SK-N-SH (cell line): ENCODE measurements at regions not wholly inside any gene's neighbourhood (a gene's known extent, or its start where the extent isn't known, plus 50 kb on each side); places are given as distances from the start of the nearest gene placed in this dataset.

Experiments used
- CTCF ChIA-PET: fragments of 300-600, 350-600 bp; formaldehyde crosslinking; extraction: SDS; loops from one replicate; lab custom pipeline; 2021; lab: Yijun Ruan, JAX
- POLR2A ChIA-PET: fragments of 350-600 bp; sonication (Branson Sonifier 250); formaldehyde crosslinking; extraction: SDS; loops from one replicate; lab custom pipeline; 2020; ENCODE audit warnings: antibody characterized with exemption, inconsistent platforms; lab: Yijun Ruan, JAX
- DNase-seq: peaks from one replicate; pipeline ENCODE4 v3.0.0; 2012
- H2AFZ ChIP-seq: fragments of 200-600 bp; sonication (generic); 2 replicates; pipeline ENCODE4 v1.8.1; 2016; ENCODE audit warnings: antibody characterized with exemption, mild to moderate bottlenecking, low read depth
- H3F3A ChIP-seq: fragments of 200-600 bp; sonication (generic); replicated peaks from 2 replicates; pipeline ENCODE3; 2016; ENCODE audit warnings: antibody characterized with exemption, mild to moderate bottlenecking; ENCODE audit not compliant: insufficient read depth
- H3K27ac ChIP-seq, 2 experiments: fragments of 200-500 bp in 1 of 2; fragments of 200-600 bp in 1 of 2; sonication (Bioruptor generic) in 1 of 2; sonication (generic), shearing (Covaris generic) in 1 of 2; 2 replicates each; pipeline versions ENCODE4 v1.5.1 to v1.6.1; 2014 to 2016; ENCODE audit warnings: low read depth in 2 of 2, inconsistent platforms in 1 of 2, low read length in 1 of 2, mild to moderate bottlenecking in 1 of 2, mixed read lengths in 1 of 2
- H3K27me3 ChIP-seq: fragments of 200-600 bp; sonication (generic), shearing (Covaris generic); 2 replicates; pipeline ENCODE4 v1.6.1; 2016; ENCODE audit warnings: mixed run types; ENCODE audit not compliant: insufficient read depth
- H3K36me3 ChIP-seq, 2 experiments: fragments of 200-500 bp in 1 of 2; fragments of 200-600 bp in 1 of 2; sonication (Bioruptor generic) in 1 of 2; sonication (generic) in 1 of 2; replicated peaks in 1 of 2; 2 replicates each; pipeline versions ENCODE3 to v1.5.1; 2014 to 2016; ENCODE audit warnings: low read length in 1 of 2, mild to moderate bottlenecking in 1 of 2; ENCODE audit not compliant: insufficient read depth in 2 of 2, control insufficient read depth in 1 of 2
- H3K4me1 ChIP-seq, 2 experiments: fragments of 200-500 bp in 1 of 2; fragments of 200-600 bp in 1 of 2; sonication (Bioruptor generic) in 1 of 2; sonication (generic), shearing (Covaris generic) in 1 of 2; 2 replicates each; pipeline versions ENCODE4 v1.5.1 to v1.6.1; 2014 to 2016; ENCODE audit warnings: low read depth in 1 of 2, low read length in 1 of 2, mixed run types in 1 of 2; ENCODE audit not compliant: insufficient read depth in 2 of 2, control insufficient read depth in 1 of 2
- H3K4me2 ChIP-seq: fragments of 200-600 bp; sonication (generic), shearing (Covaris generic); 2 replicates; pipeline ENCODE4 v1.6.1; 2017; ENCODE audit warnings: mixed run types
- H3K4me3 ChIP-seq, 2 experiments: fragments of 200-500 bp in 1 of 2; fragments of 200-600 bp in 1 of 2; sonication (Bioruptor generic) in 1 of 2; sonication (generic), shearing (Covaris generic) in 1 of 2; 2 replicates each; pipeline versions ENCODE4 v1.5.1 to v1.8.1; 2014 to 2016; ENCODE audit warnings: low read depth in 2 of 2, inconsistent platforms in 1 of 2, low read length in 1 of 2, mild to moderate bottlenecking in 1 of 2, mixed read lengths in 1 of 2, moderate library complexity in 1 of 2
- H3K79me2 ChIP-seq: fragments of 200-600 bp; sonication (generic); 2 replicates; pipeline ENCODE4 v1.8.1; 2017; ENCODE audit warnings: mild to moderate bottlenecking; ENCODE audit not compliant: insufficient read depth
- H3K9ac ChIP-seq: fragments of 200-600 bp; sonication (generic); 2 replicates; pipeline ENCODE4 v1.6.1; 2017; ENCODE audit warnings: mixed run types
- H3K9me2 ChIP-seq: fragments of 200-600 bp; sonication (generic); 2 replicates; pipeline ENCODE4 v1.6.1; 2017; ENCODE audit warnings: mixed run types
- H3K9me3 ChIP-seq: fragments of 200-600 bp; sonication (generic); 2 replicates; pipeline ENCODE4 v1.6.1; 2017; ENCODE audit warnings: mixed run types, mild to moderate bottlenecking, moderate library complexity
- H4K20me1 ChIP-seq: fragments of 200-600 bp; sonication (generic); 2 replicates; pipeline ENCODE4 v1.6.1; 2017; ENCODE audit warnings: mild to moderate bottlenecking, mixed run types; ENCODE audit not compliant: insufficient read depth
- CHD2 ChIP-seq: fragments of 150-350 bp; IDR thresholded peaks from 2 replicates; pipeline ENCODE4 v1.6.1; 2018; ENCODE audit warnings: low read length; ENCODE audit not compliant: partially characterized antibody
- ELF1 ChIP-seq: IDR thresholded peaks from 2 replicates; pipeline ENCODE4 v1.4.0; 2012
- FOSL2 ChIP-seq: IDR thresholded peaks from 2 replicates; pipeline ENCODE4 v1.4.0; 2012; ENCODE audit warnings: low read depth, mild to moderate bottlenecking, moderate library complexity, borderline replicate concordance
- IRF3 ChIP-seq: fragments of 150-350 bp; IDR thresholded peaks from 2 replicates; pipeline ENCODE4 v1.6.1; 2016; ENCODE audit warnings: mild to moderate bottlenecking, low read depth, low read length
- MXI1 ChIP-seq: IDR thresholded peaks from 2 replicates; pipeline ENCODE4 v1.6.1; 2012; ENCODE audit warnings: mild to moderate bottlenecking, low read depth, low read length, improper control_type of control experiment
- NRF1 ChIP-seq: IDR thresholded peaks from 2 replicates; pipeline ENCODE4 v1.6.1; 2012; ENCODE audit warnings: low read depth, mild to moderate bottlenecking, low read length
- RAD21 ChIP-seq: IDR thresholded peaks from 2 replicates; pipeline ENCODE4 v1.6.1; 2012; ENCODE audit warnings: mild to moderate bottlenecking, low read length
- RCOR1 ChIP-seq: fragments of 150-350 bp; IDR thresholded peaks from 2 replicates; pipeline ENCODE4 v1.6.1; 2017; ENCODE audit warnings: antibody characterized with exemption, low read length
- REST ChIP-seq: IDR thresholded peaks from 2 replicates; pipeline ENCODE4 v1.6.1; 2012; ENCODE audit warnings: mild to moderate bottlenecking, low read depth, low read length, moderate library complexity
- RFX5 ChIP-seq: IDR thresholded peaks from 2 replicates; pipeline ENCODE4 v1.6.1; 2012; ENCODE audit warnings: mild to moderate bottlenecking, improper control_type of control experiment, low read length
- SIN3A ChIP-seq: IDR thresholded peaks from 2 replicates; pipeline ENCODE4 v1.6.1; 2012; ENCODE audit warnings: low read depth, mild to moderate bottlenecking, low read length, moderate library complexity, borderline replicate concordance
- TEAD4 ChIP-seq: IDR thresholded peaks from 2 replicates; pipeline ENCODE4 v1.4.0; 2012; ENCODE audit warnings: mild to moderate bottlenecking, borderline replicate concordance; ENCODE audit not compliant: insufficient read depth
- YY1 ChIP-seq: IDR thresholded peaks from 2 replicates; pipeline ENCODE4 v1.4.0; 2012; ENCODE audit warnings: low read depth, mild to moderate bottlenecking
- ZBTB33 ChIP-seq: IDR thresholded peaks from 2 replicates; pipeline ENCODE4 v1.4.0; 2012; ENCODE audit warnings: low read depth, borderline replicate concordance
- WGBS: methylation state at CpG from one replicate; pipeline ENCODE4 v1.1.6; 2017; ENCODE audit warnings: low lambda C conversion rate; 5-methylcytosine and 5-hydroxymethylcytosine counted together

- ChIA-PET CTCF (interaction anchor here (1.2 to 1.3 kb wide), 2 partner anchors 8 to 10 kb away, joined by 3 to 4 read pairs; no protein-coding TSS in a partner anchor), POLR2A (no interaction called here)
- WGBS = 29% methylated on average over 5 of the region's 5 CpGs
- Histone ChIP-seq H3K9me3 (no peaks in the 10 kb centered on the region), H3K4me1 (no peaks in the 10 kb centered on the region), H3K4me2 (no peak overlapping the region), H3F3A (no peaks in the 10 kb centered on the region), H3K4me3 (no peak overlapping the region), H3K9me2 (no peaks in the 10 kb centered on the region), H3K9ac (no peak overlapping the region), H2AFZ (no peak overlapping the region), H3K79me2 (no peaks in the 10 kb centered on the region), H4K20me1 (no peaks in the 10 kb centered on the region), H3K27me3 (peaks cover 26% of the 10 kb centered on the region), H3K36me3 (no peaks in the 10 kb centered on the region), H3K27ac (no peak overlapping the region)
- DNase-seq = no peak
- TF ChIP-seq TEAD4 (no peak), MXI1 (no peak), FOSL2 (no peak), ELF1 (no peak), RAD21 (no peak), NRF1 (no peak), RFX5 (no peak), REST (no peak), ZBTB33 (no peak), SIN3A (no peak), YY1 (no peak), CHD2 (no peak), RCOR1 (no peak), IRF3 (no peak)
Observed at GRCh38 chr12:53830631-53831030, 78.9 kb upstream of the CISTR start.
